Gastroesophageal sphincter (tissue), 3 donors: ENCODE measurements at regions not wholly inside any gene's neighbourhood (a gene's known extent, or its start where the extent isn't known, plus 50 kb on each side); places are given as distances from the start of the nearest gene placed in this dataset.

Experiments
- CTCF ChIP-seq, 4 experiments: fragments of 200-600 bp in 2 of 4; fragments of 450-650 bp in 2 of 4; sonication (generic) in 1 of 4; IDR thresholded peaks; one replicate each; pipeline ENCODE4 v1.5.1; 2017 to 2019; ENCODE audit warnings: antibody characterized with exemption in 4 of 4, mild to moderate bottlenecking in 2 of 4, moderate library complexity in 2 of 4
- POLR2A ChIP-seq, 2 donors: fragments of 450-650 bp; IDR thresholded peaks; one replicate each; pipeline ENCODE4 v1.6.1; 2017; ENCODE audit warnings: antibody characterized with exemption in 2 of 2, mild to moderate bottlenecking in 2 of 2, moderate library complexity in 1 of 2
- POLR2AphosphoS5 ChIP-seq: sonication (generic); formaldehyde crosslinking; IDR thresholded peaks from one replicate; pipeline ENCODE4 v1.6.1; 2017; ENCODE audit warnings: antibody characterized with exemption

GRCh38 chr13:53839461-53839860 lies 810.8 kb downstream of the OLFM4 start:
- TF ChIP-seq CTCF (IDR thresholded peaks at IDR 0.05) (no peak), POLR2A (IDR thresholded peaks at IDR 0.05) (no peak), POLR2AphosphoS5 (no peak)
